ENCODE measurements at regions not wholly inside any gene's neighbourhood (a gene's known extent, or its start where the extent isn't known, plus 50 kb on each side); places are given as distances from the start of the nearest gene placed in this dataset.

DNA sequence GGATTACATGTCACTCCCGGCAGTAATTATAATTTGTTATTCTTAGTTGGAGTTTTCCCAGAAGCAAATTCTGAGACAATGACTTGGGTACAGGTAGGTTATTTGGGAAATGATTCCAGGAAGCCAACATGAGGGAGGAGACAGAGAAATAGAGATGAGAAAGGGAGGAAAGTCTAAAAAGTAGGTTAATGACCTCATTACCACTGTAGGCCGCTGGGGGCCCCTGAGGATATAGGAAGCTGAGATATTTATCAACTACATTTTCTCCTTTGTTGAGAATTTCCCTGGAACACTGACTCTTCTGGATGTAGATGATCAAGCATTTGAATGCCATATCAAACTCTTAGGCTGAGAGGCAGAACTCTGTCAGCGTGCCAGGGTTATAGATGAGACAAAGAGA lies 284.3 kb downstream of the ICOS start:
- TF ChIP-seq HMGXB4 (CRISPR knock-in tag; IDR thresholded peaks at IDR 0.05) (no peak), MAX (CRISPR knock-in tag; IDR thresholded peaks at IDR 0.05) (no peak)
- TF ChIP-seq, protein P1, sequence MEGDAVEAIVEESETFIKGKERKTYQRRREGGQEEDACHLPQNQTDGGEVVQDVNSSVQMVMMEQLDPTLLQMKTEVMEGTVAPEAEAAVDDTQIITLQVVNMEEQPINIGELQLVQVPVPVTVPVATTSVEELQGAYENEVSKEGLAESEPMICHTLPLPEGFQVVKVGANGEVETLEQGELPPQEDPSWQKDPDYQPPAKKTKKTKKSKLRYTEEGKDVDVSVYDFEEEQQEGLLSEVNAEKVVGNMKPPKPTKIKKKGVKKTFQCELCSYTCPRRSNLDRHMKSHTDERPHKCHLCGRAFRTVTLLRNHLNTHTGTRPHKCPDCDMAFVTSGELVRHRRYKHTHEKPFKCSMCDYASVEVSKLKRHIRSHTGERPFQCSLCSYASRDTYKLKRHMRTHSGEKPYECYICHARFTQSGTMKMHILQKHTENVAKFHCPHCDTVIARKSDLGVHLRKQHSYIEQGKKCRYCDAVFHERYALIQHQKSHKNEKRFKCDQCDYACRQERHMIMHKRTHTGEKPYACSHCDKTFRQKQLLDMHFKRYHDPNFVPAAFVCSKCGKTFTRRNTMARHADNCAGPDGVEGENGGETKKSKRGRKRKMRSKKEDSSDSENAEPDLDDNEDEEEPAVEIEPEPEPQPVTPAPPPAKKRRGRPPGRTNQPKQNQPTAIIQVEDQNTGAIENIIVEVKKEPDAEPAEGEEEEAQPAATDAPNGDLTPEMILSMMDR (IDR thresholded peaks at IDR 0.05), result no peak
